Vagina (tissue), 2 donors: ENCODE measurements at regions not wholly inside any gene's neighbourhood (a gene's known extent, or its start where the extent isn't known, plus 50 kb on each side); places are given as distances from the start of the nearest gene placed in this dataset.

Source experiments
- DNase-seq, 2 donors: peaks; one replicate each; pipeline ENCODE4 v3.0.0-alpha.2; 2017; ENCODE audit errors: extremely low spot score in 2 of 2
- H3K27ac ChIP-seq: fragments of 200-600 bp; sonication (generic); one replicate; pipeline ENCODE4 v1.5.1; 2019
- H3K27me3 ChIP-seq: fragments of 200-600 bp; sonication (generic); one replicate; pipeline ENCODE4 v1.5.1; 2019
- H3K36me3 ChIP-seq, 2 donors: fragments of 200-600 bp; sonication (generic); one replicate each; pipeline ENCODE4 v1.5.1; 2017 to 2019
- H3K4me1 ChIP-seq: fragments of 200-600 bp; sonication (generic); one replicate; pipeline ENCODE4 v1.5.1; 2019
- H3K4me3 ChIP-seq, 2 donors: fragments of 200-600 bp; sonication (generic); 1 replicate in 1 of 2; 2 replicates in 1 of 2; pipeline ENCODE4 v1.5.1; 2016 to 2019
- H3K9me3 ChIP-seq: fragments of 200-600 bp; sonication (generic); one replicate; pipeline ENCODE4 v1.5.1; 2019
- CTCF ChIP-seq, 3 experiments: fragments of 450-650 bp in 2 of 3; fragments of 200-600 bp in 1 of 3; sonication (generic) in 1 of 3; IDR thresholded peaks; one replicate each; pipeline ENCODE4 v1.5.1; 2017 to 2019; ENCODE audit warnings: antibody characterized with exemption in 3 of 3, mild to moderate bottlenecking in 2 of 3, moderate library complexity in 2 of 3
- POLR2A ChIP-seq, 2 donors: fragments of 450-650 bp; IDR thresholded peaks; one replicate each; pipeline ENCODE4 v1.6.1; 2017; ENCODE audit warnings: antibody characterized with exemption in 2 of 2, mild to moderate bottlenecking in 2 of 2, moderate library complexity in 2 of 2
- POLR2AphosphoS5 ChIP-seq, 2 donors: sonication (generic); formaldehyde crosslinking; IDR thresholded peaks; one replicate each; pipeline ENCODE4 v1.9.0; 2017; ENCODE audit warnings: antibody characterized with exemption in 2 of 2, mild to moderate bottlenecking in 2 of 2, low read depth in 1 of 2; ENCODE audit not compliant: insufficient read depth in 1 of 2
- intact Hi-C: fragments of 100-400 bp; cut with DNase I; formaldehyde crosslinking; loops from one replicate; pipeline ENCODE4 v1.15.1; 2023

GRCh38 chr12:89251342-89252271 lies 100.7 kb downstream of the DUSP6 start:
- H3K27me3 ChIP-seq = no peaks in the 10 kb centered on the region
- no peak overlapping the region for H3K4me3 ChIP-seq
- H3K4me1 ChIP-seq = peaks cover 39% of the 10 kb centered on the region
- TF ChIP-seq POLR2A (IDR thresholded peaks at IDR 0.05) (no peak), POLR2AphosphoS5 (IDR thresholded peaks at IDR 0.05; ENCODE audit: insufficient read depth in 1 of 2, low read depth in 1 of 2) (peak in 1 of 2 donors; percentile 9)
- no peaks in the 10 kb centered on the region for H3K36me3 ChIP-seq
- intact Hi-C loops = no loop called here
- no peaks in the 10 kb centered on the region for H3K9me3 ChIP-seq
- DNase-seq = no peak
- no peak overlapping the region for H3K27ac ChIP-seq

DNA sequence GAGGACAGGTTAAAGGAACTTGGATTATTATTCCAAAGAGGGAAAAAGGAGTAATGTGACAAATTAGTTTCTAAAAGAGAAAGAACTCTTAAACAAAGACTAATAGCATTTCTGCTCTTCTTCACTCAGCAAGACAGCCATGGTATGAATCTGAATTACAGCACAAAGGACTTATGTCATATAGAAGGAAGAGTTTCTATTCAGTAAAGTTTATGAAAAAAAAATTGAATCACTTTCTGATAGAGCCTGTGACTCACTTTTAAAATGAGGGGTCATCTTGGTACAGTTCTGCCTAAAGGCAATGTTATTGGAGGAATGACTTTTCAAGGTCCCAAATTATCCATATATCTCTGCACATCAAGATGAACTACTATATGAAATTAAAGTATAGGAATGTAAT lies 101.7 kb downstream of the DUSP6 start:
- intact Hi-C loops = no loop called here
- H3K9me3 ChIP-seq = no peaks in the 10 kb centered on the region
- no peak overlapping the region for H3K4me3 ChIP-seq
- no peak overlapping the region for H3K27ac ChIP-seq
- no peak for DNase-seq
- peaks cover 39% of the 10 kb centered on the region for H3K4me1 ChIP-seq
- no peaks in the 10 kb centered on the region for H3K27me3 ChIP-seq
- TF ChIP-seq CTCF (IDR thresholded peaks at IDR 0.05) (no peak), POLR2A (IDR thresholded peaks at IDR 0.05) (no peak), POLR2AphosphoS5 (IDR thresholded peaks at IDR 0.05; ENCODE audit: insufficient read depth in 1 of 2, low read depth in 1 of 2) (no peak)
- no peaks in the 10 kb centered on the region for H3K36me3 ChIP-seq

DNA sequence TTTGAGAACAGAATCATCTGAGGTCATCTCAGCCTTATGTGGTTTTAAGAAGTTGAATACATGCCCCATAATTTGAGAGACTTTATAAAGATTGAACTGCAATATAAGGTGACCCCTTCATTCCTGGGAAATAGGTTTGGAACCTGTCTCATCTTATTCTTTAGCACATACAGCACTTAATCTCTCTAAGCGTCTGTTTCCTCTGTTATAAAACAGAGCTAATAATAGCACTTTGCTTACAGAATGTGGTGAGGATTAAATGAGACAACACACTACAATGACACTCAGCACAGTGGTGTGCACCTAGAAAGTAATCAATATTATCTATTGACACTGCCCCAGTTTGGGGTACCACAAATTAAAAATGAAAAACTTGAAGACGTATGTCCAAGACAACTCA lies 102.1 kb downstream of the DUSP6 start:
- Histone ChIP-seq H3K36me3 (no peaks in the 10 kb centered on the region), H3K27ac (no peak overlapping the region), H3K27me3 (no peaks in the 10 kb centered on the region), H3K4me3 (no peak overlapping the region), H3K9me3 (no peaks in the 10 kb centered on the region), H3K4me1 (peaks cover 40% of the 10 kb centered on the region)
- DNase-seq = no peak
- intact Hi-C loops = no loop called here
- no peak for TF ChIP-seq CTCF (IDR thresholded peaks at IDR 0.05)
- TF ChIP-seq POLR2AphosphoS5 (IDR thresholded peaks at IDR 0.05; ENCODE audit: insufficient read depth in 1 of 2, low read depth in 1 of 2) = no peak
- no peak for TF ChIP-seq POLR2A (IDR thresholded peaks at IDR 0.05)

GRCh38 chr12:89247967-89248366 lies 104.3 kb downstream of the DUSP6 start:
- TF ChIP-seq POLR2A (IDR thresholded peaks at IDR 0.05) (no peak), POLR2AphosphoS5 (IDR thresholded peaks at IDR 0.05; ENCODE audit: insufficient read depth in 1 of 2, low read depth in 1 of 2) (peak in 1 of 2 donors; percentile 17)
- H3K4me1 ChIP-seq = peaks cover 39% of the 10 kb centered on the region
- intact Hi-C loops = no loop called here

DNA sequence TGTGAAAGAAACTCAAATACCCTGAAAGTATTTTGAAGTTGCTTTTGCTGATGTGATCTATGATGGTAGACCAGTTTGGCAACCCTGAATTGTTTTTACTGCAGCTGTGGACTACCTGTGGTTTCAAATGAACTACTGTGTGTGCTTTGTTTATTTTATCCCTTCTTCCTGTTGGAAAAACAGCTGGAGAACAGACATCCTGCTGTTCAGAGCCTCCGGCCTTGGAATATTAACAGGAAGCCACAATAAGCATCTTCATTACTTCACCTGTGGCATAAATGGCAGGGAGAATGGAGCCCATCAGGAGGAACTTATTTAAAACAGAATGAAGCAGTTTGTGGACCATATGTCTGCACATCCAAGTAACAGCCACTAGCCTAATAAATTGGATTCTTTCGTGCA lies 104.8 kb downstream of the DUSP6 start:
- intact Hi-C loops = no loop called here
- Histone ChIP-seq H3K4me3 (no peak overlapping the region), H3K9me3 (no peaks in the 10 kb centered on the region), H3K36me3 (no peaks in the 10 kb centered on the region), H3K27ac (no peak overlapping the region), H3K27me3 (no peaks in the 10 kb centered on the region), H3K4me1 (peaks cover 36% of the 10 kb centered on the region)
- no peak for TF ChIP-seq CTCF (IDR thresholded peaks at IDR 0.05)
- TF ChIP-seq POLR2A (IDR thresholded peaks at IDR 0.05) = no peak
- TF ChIP-seq POLR2AphosphoS5 (IDR thresholded peaks at IDR 0.05; ENCODE audit: insufficient read depth in 1 of 2, low read depth in 1 of 2) = no peak
- DNase-seq = no peak

More at GRCh38 chr12:89247967-89248366, 104.3 kb downstream of the DUSP6 start:
- Histone ChIP-seq H3K27me3 (no peaks in the 10 kb centered on the region), H3K9me3 (no peaks in the 10 kb centered on the region), H3K36me3 (no peaks in the 10 kb centered on the region), H3K27ac (no peak overlapping the region), H3K4me3 (no peak overlapping the region)
- DNase-seq = no peak

DNA sequence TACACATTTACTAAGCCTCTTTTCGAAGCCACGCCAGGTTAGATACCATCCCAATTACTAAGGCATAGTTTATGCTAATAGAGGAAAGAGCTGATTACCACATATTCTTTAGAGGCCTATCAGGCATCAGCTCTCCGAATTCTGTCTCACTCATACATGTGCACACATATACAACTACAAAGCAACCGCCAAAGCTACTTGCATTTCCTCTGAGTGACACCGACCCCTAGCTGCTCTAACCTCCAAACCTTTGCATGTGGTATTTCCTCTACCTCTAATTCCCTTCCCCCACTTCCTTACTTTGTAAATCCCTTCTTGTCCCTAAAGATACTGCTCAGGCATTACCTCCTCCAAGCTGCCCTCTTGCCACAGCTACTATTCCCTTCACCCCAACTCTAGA lies 107.2 kb downstream of the DUSP6 start:
- Histone ChIP-seq H3K36me3 (no peaks in the 10 kb centered on the region), H3K4me1 (peaks cover 19% of the 10 kb centered on the region), H3K27me3 (no peaks in the 10 kb centered on the region), H3K4me3 (no peak overlapping the region), H3K27ac (no peak overlapping the region), H3K9me3 (no peaks in the 10 kb centered on the region)
- intact Hi-C loops = no loop called here
- TF ChIP-seq CTCF (IDR thresholded peaks at IDR 0.05) (no peak), POLR2AphosphoS5 (IDR thresholded peaks at IDR 0.05; ENCODE audit: insufficient read depth in 1 of 2, low read depth in 1 of 2) (no peak), POLR2A (IDR thresholded peaks at IDR 0.05) (no peak)
- DNase-seq = no peak
